H9 (cell line): ENCODE measurements at regions not wholly inside any gene's neighbourhood (a gene's known extent, or its start where the extent isn't known, plus 50 kb on each side); places are given as distances from the start of the nearest gene placed in this dataset.

Experiments used
- DNase-seq: peaks from one replicate; pipeline ENCODE4 v3.0.0-alpha.2; 2017
- H2AFZ ChIP-seq: one replicate; pipeline ENCODE4 v1.6.1; 2013; ENCODE audit warnings: mild to moderate bottlenecking, low read length, control low read depth, moderate library complexity
- H2AK5ac ChIP-seq: 2 replicates; pipeline ENCODE4 v1.6.1; 2013; ENCODE audit warnings: low read length, control low read depth, mixed read lengths; ENCODE audit not compliant: insufficient read length
- H2BK120ac ChIP-seq: one replicate; pipeline ENCODE4 v1.6.1; 2013; ENCODE audit warnings: low read depth, mild to moderate bottlenecking, low read length, control low read depth, inconsistent platforms; ENCODE audit not compliant: poor library complexity, severe bottlenecking
- H2BK12ac ChIP-seq: 2 replicates; pipeline ENCODE4 v1.6.1; 2013; ENCODE audit warnings: low read length, control low read depth, mixed read lengths, low read depth; ENCODE audit not compliant: insufficient read length
- H2BK15ac ChIP-seq: 2 replicates; pipeline ENCODE4 v1.6.1; 2013; ENCODE audit warnings: low read depth, low read length, control low read depth
- H2BK20ac ChIP-seq: one replicate; pipeline ENCODE4 v1.6.1; 2013; ENCODE audit warnings: low read depth, mild to moderate bottlenecking, low read length, control low read depth, inconsistent platforms; ENCODE audit not compliant: poor library complexity, severe bottlenecking
- H2BK5ac ChIP-seq: 2 replicates; pipeline ENCODE4 v1.6.1; 2013; ENCODE audit warnings: low read length, control low read depth, mixed read lengths; ENCODE audit not compliant: insufficient read length
- H3K14ac ChIP-seq: 2 replicates; pipeline ENCODE4 v1.6.1; 2013; ENCODE audit warnings: low read length, control low read depth; ENCODE audit not compliant: insufficient read depth
- H3K18ac ChIP-seq: 2 replicates; pipeline ENCODE4 v1.6.1; 2013; ENCODE audit warnings: low read depth, mild to moderate bottlenecking, mixed read lengths, low read length, control low read depth; ENCODE audit not compliant: insufficient read length
- H3K23ac ChIP-seq: 2 replicates; pipeline ENCODE4 v1.6.1; 2013; ENCODE audit warnings: low read length, control low read depth, mixed read lengths, low read depth; ENCODE audit not compliant: insufficient read length
- H3K23me2 ChIP-seq: 2 replicates; pipeline ENCODE4 v1.6.1; 2013; ENCODE audit warnings: low read depth, mild to moderate bottlenecking, mixed read lengths, low read length, control low read depth; ENCODE audit not compliant: insufficient read length, poor library complexity, severe bottlenecking
- H3K27ac ChIP-seq: 2 replicates; pipeline ENCODE4 v1.5.1; 2013; ENCODE audit warnings: low read length, control low read depth, mixed read lengths, low read depth; ENCODE audit not compliant: insufficient read length
- H3K27me3 ChIP-seq: 2 replicates; pipeline ENCODE4 v1.6.1; 2013; ENCODE audit warnings: low read length, control low read depth, inconsistent platforms; ENCODE audit not compliant: insufficient read depth
- H3K4ac ChIP-seq: 2 replicates; pipeline ENCODE4 v1.6.1; 2013; ENCODE audit warnings: low read depth, mild to moderate bottlenecking, control low read depth, inconsistent platforms, low read length, moderate library complexity
- H3K4me1 ChIP-seq: 2 replicates; pipeline ENCODE4 v1.6.1; 2013; ENCODE audit warnings: low read length, control low read depth, inconsistent platforms; ENCODE audit not compliant: insufficient read depth
- H3K4me2 ChIP-seq: 2 replicates; pipeline ENCODE4 v1.6.1; 2013; ENCODE audit warnings: low read length, control low read depth, mixed read lengths; ENCODE audit not compliant: insufficient read length, insufficient read depth
- H3K56ac ChIP-seq: 2 replicates; pipeline ENCODE4 v1.6.1; 2013; ENCODE audit warnings: low read depth, mild to moderate bottlenecking, mixed read lengths, low read length, control low read depth; ENCODE audit not compliant: insufficient read length
- H3K79me1 ChIP-seq: 2 replicates; pipeline ENCODE4 v1.6.1; 2013; ENCODE audit warnings: low read depth, mild to moderate bottlenecking, moderate library complexity, low read length, control low read depth, inconsistent platforms; ENCODE audit not compliant: insufficient read depth, poor library complexity, severe bottlenecking
- H3K79me2 ChIP-seq: 2 replicates; pipeline ENCODE4 v1.6.1; 2013; ENCODE audit warnings: low read length, control low read depth, inconsistent platforms; ENCODE audit not compliant: insufficient read depth
- H3K9ac ChIP-seq: 2 replicates; pipeline ENCODE4 v1.6.1; 2013; ENCODE audit warnings: low read length, control low read depth, mixed read lengths; ENCODE audit not compliant: insufficient read length; ENCODE audit errors: extremely low read depth
- H3K9me3 ChIP-seq: one replicate; pipeline ENCODE4 v1.6.1; 2013; ENCODE audit warnings: low read depth, low read length, inconsistent platforms; ENCODE audit not compliant: control insufficient read depth
- H3T11ph ChIP-seq: one replicate; pipeline ENCODE4 v1.6.1; 2013; ENCODE audit warnings: mild to moderate bottlenecking, low read length, control low read depth, inconsistent platforms
- H4K20me1 ChIP-seq: one replicate; pipeline ENCODE4 v1.6.1; 2013; ENCODE audit not compliant: control insufficient read depth, insufficient read length, insufficient read depth
- H4K5ac ChIP-seq: 2 replicates; pipeline ENCODE4 v1.6.1; 2013; ENCODE audit warnings: low read depth, mild to moderate bottlenecking, mixed read lengths, low read length, control low read depth; ENCODE audit not compliant: insufficient read length
- H4K8ac ChIP-seq: replicated peaks from 2 replicates; pipeline ENCODE4 v1.6.1; 2013; ENCODE audit warnings: low read length, control low read depth, mixed read lengths, low read depth; ENCODE audit not compliant: insufficient read length
- H4K91ac ChIP-seq: 2 replicates; pipeline ENCODE4 v1.6.1; 2013; ENCODE audit warnings: low read depth, mild to moderate bottlenecking, moderate library complexity, mixed read lengths, low read length, control low read depth; ENCODE audit not compliant: insufficient read length
- H3K27ac Mint-ChIP-seq, 3 experiments: 2 replicates in 2 of 3; 3 replicates in 1 of 3; pipeline ENCODE4 v1.8.0; 2020 to 2021; ENCODE audit warnings: mixed read lengths in 3 of 3, mild to moderate bottlenecking in 1 of 3, moderate library complexity in 1 of 3
- H3K27me3 Mint-ChIP-seq: 2 replicates; pipeline ENCODE4 v1.8.0; 2021; ENCODE audit warnings: low read depth, mild to moderate bottlenecking, moderate library complexity, mixed read lengths
- H3K36me3 Mint-ChIP-seq, 3 experiments: 2 replicates in 2 of 3; 3 replicates in 1 of 3; pipeline ENCODE4 v1.8.0; 2020 to 2021; ENCODE audit warnings: low read depth in 3 of 3, mixed read lengths in 3 of 3; ENCODE audit not compliant: insufficient read depth in 1 of 3
- H3K4me1 Mint-ChIP-seq, 2 experiments: 2 replicates each; pipeline ENCODE4 v1.8.0; 2020; ENCODE audit warnings: mixed read lengths in 2 of 2
- H3K4me3 Mint-ChIP-seq, 2 experiments: 2 replicates in 1 of 2; 3 replicates in 1 of 2; pipeline ENCODE4 v1.8.0; 2020 to 2021; ENCODE audit warnings: mild to moderate bottlenecking in 2 of 2, mixed read lengths in 2 of 2, moderate library complexity in 1 of 2
- H3K9me3 Mint-ChIP-seq, 2 experiments: 2 replicates in 1 of 2; 3 replicates in 1 of 2; pipeline ENCODE4 v1.8.0; 2020; ENCODE audit warnings: mild to moderate bottlenecking in 2 of 2, mixed read lengths in 2 of 2, moderate library complexity in 1 of 2
- CTCF ChIP-seq: fragments of 200-600 bp; sonication (generic); conservative IDR thresholded peaks from 3 replicates; pipeline ENCODE4 v1.8.0; 2021; ENCODE audit warnings: antibody characterized with exemption, mild to moderate bottlenecking
- WGBS: extraction: QIAGEN DNeasy Blood & Tissue Kit; methylation state at CpG from one replicate; pipeline ENCODE4 v1.1.7; 2013; ENCODE audit warnings: missing lambda C conversion rate, low lambda C conversion rate, mixed read lengths; ENCODE audit not compliant: insufficient read length; ENCODE audit errors: extremely low coverage; 5-methylcytosine and 5-hydroxymethylcytosine counted together

DNA sequence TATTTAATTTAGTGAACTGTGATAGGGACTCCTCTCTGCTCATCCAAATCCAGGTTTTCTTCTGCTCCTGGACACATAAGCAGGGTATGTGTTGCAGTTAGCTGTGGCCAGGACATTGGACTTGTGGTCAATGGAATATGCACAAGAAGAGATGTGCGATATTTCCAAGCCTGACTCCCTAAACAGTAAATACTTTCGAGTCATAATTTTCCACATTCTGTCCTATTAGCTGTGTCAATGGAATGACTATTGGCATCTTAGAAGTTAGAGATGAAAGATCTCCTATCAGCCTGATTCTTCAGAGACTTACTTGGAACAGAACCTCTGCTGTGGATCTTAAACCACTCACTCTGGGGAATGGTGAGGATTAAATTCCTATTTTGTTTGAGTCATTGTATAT is 771.0 kb downstream of the EFNB2 start:
- Histone ChIP-seq H2BK20ac (no peak overlapping the region), H3K9ac (no peak overlapping the region), H3K79me1 (no peaks in the 10 kb centered on the region), H3K14ac (no peak overlapping the region), H3K4ac (no peak overlapping the region), H4K91ac (no peak overlapping the region), H3K4me2 (no peak overlapping the region), H2BK15ac (no peak overlapping the region), H3K27ac (no peak overlapping the region), H3K79me2 (no peaks in the 10 kb centered on the region), H4K8ac (no peak overlapping the region), H3K56ac (no peak overlapping the region), H4K20me1 (no peaks in the 10 kb centered on the region), H2BK12ac (no peak overlapping the region), H2BK120ac (no peak overlapping the region), H3K9me3 (no peaks in the 10 kb centered on the region), H3K27me3 (no peaks in the 10 kb centered on the region), H3K18ac (no peak overlapping the region), H3K23ac (no peak overlapping the region), H3T11ph (no peak overlapping the region), H4K5ac (no peak overlapping the region), H2AK5ac (no peak overlapping the region), H3K23me2 (no peaks in the 10 kb centered on the region), H2BK5ac (no peak overlapping the region), H2AFZ (no peak overlapping the region), H3K4me1 (no peaks in the 10 kb centered on the region)
- DNase-seq, result no peak
- Mint-ChIP-seq H3K9me3 (no peaks in the 10 kb centered on the region), H3K4me3 (no peak overlapping the region), H3K4me1 (no peaks in the 10 kb centered on the region), H3K36me3 (no peaks in the 10 kb centered on the region), H3K27me3 (no peaks in the 10 kb centered on the region), H3K27ac (no peak overlapping the region)
- WGBS, result no CpG with 5 or more reads among the region's 2 CpGs
- no peak for TF ChIP-seq CTCF
